C4-2B (cell line): ENCODE measurements at regions not wholly inside any gene's neighbourhood (a gene's known extent, or its start where the extent isn't known, plus 50 kb on each side); places are given as distances from the start of the nearest gene placed in this dataset.

Source experiments
- CTCF ChIP-seq: fragments of 450-650 bp; conservative IDR thresholded peaks from 2 replicates; pipeline ENCODE4 v1.5.1; 2017; ENCODE audit warnings: mild to moderate bottlenecking
- ZFX ChIP-seq: fragments of 450-650 bp; IDR thresholded peaks from 2 replicates; pipeline ENCODE4 v1.6.1; 2017

- no peak for TF ChIP-seq CTCF
- TF ChIP-seq ZFX, result no peak
Measured at GRCh38 chr2:217393585-217394032, 533.7 kb upstream of the TNP1 start.
